CD4-positive, alpha-beta T cell treated with Interleukin-15 for 1 hour (primary cell): ENCODE measurements at regions not wholly inside any gene's neighbourhood (a gene's known extent, or its start where the extent isn't known, plus 50 kb on each side); places are given as distances from the start of the nearest gene placed in this dataset.

Experiments
- DNase-seq: peaks from one replicate; pipeline ENCODE4 v3.0.0-alpha.2; 2020

- DNase-seq: no peak
Measured at GRCh38 chr21:17441370-17441769, 71.5 kb upstream of the CXADR start.

GRCh38 chr21:17442165-17442564, 70.7 kb upstream of the CXADR start:
- DNase-seq: no peak

- DNase-seq: no peak
Measured at GRCh38 chr21:17444828-17445227, 68.0 kb upstream of the CXADR start.

- DNase-seq: no peak
Measured at GRCh38 chr21:17446737-17447136, 66.1 kb upstream of the CXADR start.

GRCh38 chr21:17449701-17450100, 63.1 kb upstream of the CXADR start:
- DNase-seq: no peak

- no peak for DNase-seq
Measured at GRCh38 chr21:17451364-17451891, 61.4 kb upstream of the CXADR start.

GRCh38 chr21:17454315-17455027, 58.4 kb upstream of the CXADR start:
- no peak for DNase-seq

GRCh38 chr21:17455028-17455353, 57.9 kb upstream of the CXADR start:
- no peak for DNase-seq

- DNase-seq: no peak
Measured at GRCh38 chr21:17455451-17455850, 57.4 kb upstream of the CXADR start.

GRCh38 chr21:17458279-17458678, 54.6 kb upstream of the CXADR start:
- DNase-seq: no peak

- no peak for DNase-seq
Measured at GRCh38 chr21:17460094-17460493, 52.7 kb upstream of the CXADR start.

- no peak for DNase-seq
Measured at GRCh38 chr21:17461014-17461413, 51.8 kb upstream of the CXADR start.

- no peak for DNase-seq
Measured at GRCh38 chr21:17461582-17461981, 51.3 kb upstream of the CXADR start.

- no peak for DNase-seq
Measured at GRCh38 chr21:17462276-17462981, 50.4 kb upstream of the CXADR start.
